Activated CD4-positive, CD25-positive, alpha-beta regulatory T cell treated with anti-CD3 and anti-CD28 coated beads, Interleukin-2, amount 50 U/mL, for 24 hours (primary cell): ENCODE measurements at regions not wholly inside any gene's neighbourhood (a gene's known extent, or its start where the extent isn't known, plus 50 kb on each side); places are given as distances from the start of the nearest gene placed in this dataset.

Experiments used
- ATAC-seq, 2 donors: fragments of 150-1000 bp; cut with Tn5 transposase; one replicate each; pipeline ENCODE4 v1.10.0; 2021; ENCODE audit warnings: mild to moderate bottlenecking in 1 of 2, moderate library complexity in 1 of 2

GRCh38 chr6:93496548-93496947 lies 77.2 kb upstream of the EPHA7 start:
- ATAC-seq = no peak

DNA sequence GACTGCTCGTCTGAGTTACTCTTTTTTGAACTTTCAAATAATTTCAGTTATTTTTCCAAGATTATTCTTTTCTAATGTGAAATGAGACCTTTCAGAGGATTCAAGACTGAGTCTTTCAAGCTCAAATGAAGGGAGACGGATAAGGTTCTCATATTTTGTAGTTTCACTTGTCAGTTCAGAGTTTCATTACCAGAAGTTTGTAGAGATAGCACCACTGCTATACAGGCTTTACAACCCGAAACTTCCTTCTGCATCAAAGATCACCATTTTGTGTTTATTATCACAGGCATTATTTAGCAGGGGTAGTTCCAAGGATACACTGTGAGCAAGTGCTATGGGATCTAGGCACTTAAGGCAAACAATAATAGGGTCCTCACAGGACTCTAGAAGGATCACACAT lies 74.7 kb upstream of the EPHA7 start:
- ATAC-seq = no peak

GRCh38 chr6:93474733-93475179 lies 55.4 kb upstream of the EPHA7 start:
- ATAC-seq = no peak

DNA sequence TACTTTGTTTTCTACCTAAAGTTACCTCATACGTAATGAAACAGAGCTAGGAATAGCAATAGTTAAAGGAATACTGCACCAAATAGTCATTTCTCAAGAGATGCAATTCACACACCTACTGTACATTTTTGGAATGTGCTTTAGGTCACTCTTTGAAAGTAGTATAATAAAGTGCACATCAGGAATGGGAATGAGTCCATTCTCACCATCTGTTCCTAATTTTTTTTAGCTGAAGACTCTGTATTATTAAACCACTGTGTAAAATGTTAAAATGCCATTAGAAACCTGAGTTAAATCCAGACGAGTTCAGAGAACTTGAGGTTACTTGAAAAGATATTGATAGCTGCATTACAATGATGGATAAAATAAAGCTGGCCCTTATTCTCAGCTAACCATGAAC lies 51.9 kb upstream of the EPHA7 start:
- no peak for ATAC-seq
